CD14-positive monocyte (primary cell): ENCODE measurements at regions not wholly inside any gene's neighbourhood (a gene's known extent, or its start where the extent isn't known, plus 50 kb on each side); places are given as distances from the start of the nearest gene placed in this dataset.

ENCODE experiments used
- DNase-seq, 3 donors: peaks; one replicate each; pipeline ENCODE4 v3.0.0-alpha.2; 2011 to 2022
- H2AFZ ChIP-seq: 2 replicates; pipeline ENCODE4 v1.6.0; 2012; ENCODE audit warnings: mild to moderate bottlenecking, low read depth, low read length, inconsistent platforms; ENCODE audit not compliant: insufficient read depth, poor library complexity, severe bottlenecking
- H3K27ac ChIP-seq, 2 donors: 1 replicate in 1 of 2; 2 replicates in 1 of 2; pipeline ENCODE4 v1.5.1; 2012 to 2013; ENCODE audit warnings: low read length in 2 of 2, control low read depth in 1 of 2, inconsistent platforms in 1 of 2, low read depth in 1 of 2, mild to moderate bottlenecking in 1 of 2
- H3K27me3 ChIP-seq, 2 donors: one replicate each; pipeline versions ENCODE4 v1.6.0 to v1.6.1; 2011 to 2013; ENCODE audit warnings: low read length in 2 of 2; ENCODE audit not compliant: control insufficient read depth in 2 of 2, insufficient read depth in 2 of 2
- H3K36me3 ChIP-seq, 2 donors: replicated peaks in 1 of 2; 1 replicate in 1 of 2; 2 replicates in 1 of 2; pipeline versions ENCODE4 v1.5.1 to v1.6.1; 2012 to 2013; ENCODE audit warnings: low read length in 2 of 2, control low read depth in 1 of 2, inconsistent platforms in 1 of 2, mild to moderate bottlenecking in 1 of 2; ENCODE audit not compliant: insufficient read depth in 2 of 2, control insufficient read depth in 1 of 2
- H3K4me1 ChIP-seq, 2 donors: 1 replicate in 1 of 2; 2 replicates in 1 of 2; pipeline versions ENCODE4 v1.5.1 to v1.6.1; 2012 to 2013; ENCODE audit warnings: low read length in 2 of 2, control low read depth in 1 of 2, inconsistent platforms in 1 of 2, mild to moderate bottlenecking in 1 of 2, moderate library complexity in 1 of 2; ENCODE audit not compliant: insufficient read depth in 2 of 2, control insufficient read depth in 1 of 2
- H3K4me2 ChIP-seq: replicated peaks from 2 replicates; pipeline ENCODE3; 2012; ENCODE audit warnings: low read length, moderate library complexity, mild to moderate bottlenecking; ENCODE audit not compliant: poor library complexity, severe bottlenecking; ENCODE audit errors: extremely low read depth
- H3K4me3 ChIP-seq, 3 experiments: fragments of 200-600 bp in 1 of 3; sonication (generic) in 1 of 3; replicated peaks in 1 of 3; 1 replicate in 2 of 3; 2 replicates in 1 of 3; pipeline ENCODE4 v1.5.1; 2011 to 2013; ENCODE audit warnings: low read length in 3 of 3, mild to moderate bottlenecking in 3 of 3, control low read depth in 2 of 3, low read depth in 2 of 3, inconsistent platforms in 1 of 3, moderate library complexity in 1 of 3
- H3K79me2 ChIP-seq: 2 replicates; pipeline ENCODE4 v1.6.0; 2012; ENCODE audit warnings: mild to moderate bottlenecking, control low read depth, inconsistent platforms, low read length, moderate library complexity; ENCODE audit not compliant: insufficient read depth
- H3K9ac ChIP-seq: 2 replicates; pipeline ENCODE4 v1.6.0; 2017; ENCODE audit warnings: low read length, mild to moderate bottlenecking; ENCODE audit not compliant: insufficient read depth, poor library complexity, severe bottlenecking
- H3K9me3 ChIP-seq, 2 donors: replicated peaks in 1 of 2; 1 replicate in 1 of 2; 2 replicates in 1 of 2; pipeline versions ENCODE4 v1.5.1 to v1.6.1; 2012 to 2013; ENCODE audit warnings: low read length in 2 of 2, control low read depth in 1 of 2; ENCODE audit not compliant: control insufficient read depth in 1 of 2, insufficient read depth in 1 of 2
- H4K20me1 ChIP-seq: 2 replicates; pipeline ENCODE4 v1.6.0; 2012; ENCODE audit warnings: mild to moderate bottlenecking, low read length, control low read depth, moderate library complexity; ENCODE audit not compliant: insufficient read depth
- H3K27ac Mint-ChIP-seq, 7 donors: one replicate each; pipeline ENCODE4 v1.8.0; 2020; ENCODE audit warnings: mild to moderate bottlenecking in 7 of 7, mixed read lengths in 7 of 7, moderate library complexity in 6 of 7, inconsistent platforms in 2 of 7
- H3K27me3 Mint-ChIP-seq, 3 donors: one replicate each; pipeline ENCODE4 v1.8.0; 2021 to 2022; ENCODE audit warnings: low read depth in 3 of 3, mild to moderate bottlenecking in 3 of 3, mixed read lengths in 3 of 3, moderate library complexity in 3 of 3, inconsistent platforms in 1 of 3
- H3K36me3 Mint-ChIP-seq, 2 donors: one replicate each; pipeline ENCODE4 v1.8.0; 2020; ENCODE audit warnings: mixed read lengths in 2 of 2, inconsistent platforms in 1 of 2, mild to moderate bottlenecking in 1 of 2
- H3K4me1 Mint-ChIP-seq: one replicate; pipeline ENCODE4 v1.8.0; 2020; ENCODE audit warnings: mild to moderate bottlenecking, mixed read lengths
- H3K4me3 Mint-ChIP-seq, 2 donors: one replicate each; pipeline ENCODE4 v1.8.0; 2020; ENCODE audit warnings: mild to moderate bottlenecking in 2 of 2, mixed read lengths in 2 of 2, moderate library complexity in 1 of 2
- H3K9me3 Mint-ChIP-seq, 7 donors: one replicate each; pipeline ENCODE4 v1.8.0; 2020 to 2022; ENCODE audit warnings: mixed read lengths in 7 of 7, mild to moderate bottlenecking in 6 of 7, moderate library complexity in 6 of 7, inconsistent platforms in 2 of 7
- WGBS: methylation state at CpG from one replicate; pipeline ENCODE4 v1.1.5; 2013; ENCODE audit warnings: missing lambda C conversion rate; ENCODE audit not compliant: insufficient coverage; 5-methylcytosine and 5-hydroxymethylcytosine counted together
- intact Hi-C, 2 donors: fragments of 100-400 bp; cut with micrococcal nuclease; formaldehyde crosslinking; loops; one replicate each; pipeline versions ENCODE4 v1.15.0 to v1.15.1; 2023
- TF ChIP-seq, protein P1 (sequence below): fragments of 200-600 bp; IDR thresholded peaks from one replicate; pipeline ENCODE4 v1.8.0; 2022; ENCODE audit warnings: antibody characterized with exemption, mild to moderate bottlenecking

DNA sequence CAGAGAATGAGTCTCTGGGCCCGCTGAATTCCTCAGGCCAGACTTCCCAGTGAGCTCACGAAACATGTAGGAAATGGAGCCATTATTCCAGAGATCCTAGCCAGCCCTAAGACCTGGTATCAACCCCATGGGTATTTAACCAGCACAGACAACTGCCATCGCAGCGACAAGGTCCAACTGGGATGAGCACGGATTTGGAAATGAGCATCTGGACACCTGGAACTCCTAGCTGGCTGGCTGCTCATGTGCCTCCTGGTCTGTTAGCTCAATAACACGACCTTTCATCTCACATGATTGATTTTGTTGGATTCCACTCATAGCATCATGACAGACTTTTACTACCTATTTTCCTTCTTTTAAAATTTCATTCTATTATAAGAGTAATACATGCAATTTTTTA lies 51.0 kb downstream of the POU3F3 start:
- Mint-ChIP-seq H3K27ac (no peak overlapping the region), H3K36me3 (no peaks in the 10 kb centered on the region), H3K4me3 (no peak overlapping the region), H3K27me3 (peaks cover 8 to 12% (median 12%) of the 10 kb centered on the region in 3 donors), H3K4me1 (no peaks in the 10 kb centered on the region), H3K9me3 (peaks cover 0 to 5% (median 0%) of the 10 kb centered on the region in 7 donors)
- Histone ChIP-seq H2AFZ (no peak overlapping the region), H3K9me3 (no peaks in the 10 kb centered on the region), H3K27ac (no peak overlapping the region), H3K9ac (no peak overlapping the region), H3K79me2 (no peaks in the 10 kb centered on the region), H3K4me1 (no peaks in the 10 kb centered on the region), H3K27me3 (no peaks in the 10 kb centered on the region), H4K20me1 (no peaks in the 10 kb centered on the region), H3K4me2 (no peak overlapping the region), H3K4me3 (no peak overlapping the region), H3K36me3 (no peaks in the 10 kb centered on the region)
- TF ChIP-seq, protein P1, sequence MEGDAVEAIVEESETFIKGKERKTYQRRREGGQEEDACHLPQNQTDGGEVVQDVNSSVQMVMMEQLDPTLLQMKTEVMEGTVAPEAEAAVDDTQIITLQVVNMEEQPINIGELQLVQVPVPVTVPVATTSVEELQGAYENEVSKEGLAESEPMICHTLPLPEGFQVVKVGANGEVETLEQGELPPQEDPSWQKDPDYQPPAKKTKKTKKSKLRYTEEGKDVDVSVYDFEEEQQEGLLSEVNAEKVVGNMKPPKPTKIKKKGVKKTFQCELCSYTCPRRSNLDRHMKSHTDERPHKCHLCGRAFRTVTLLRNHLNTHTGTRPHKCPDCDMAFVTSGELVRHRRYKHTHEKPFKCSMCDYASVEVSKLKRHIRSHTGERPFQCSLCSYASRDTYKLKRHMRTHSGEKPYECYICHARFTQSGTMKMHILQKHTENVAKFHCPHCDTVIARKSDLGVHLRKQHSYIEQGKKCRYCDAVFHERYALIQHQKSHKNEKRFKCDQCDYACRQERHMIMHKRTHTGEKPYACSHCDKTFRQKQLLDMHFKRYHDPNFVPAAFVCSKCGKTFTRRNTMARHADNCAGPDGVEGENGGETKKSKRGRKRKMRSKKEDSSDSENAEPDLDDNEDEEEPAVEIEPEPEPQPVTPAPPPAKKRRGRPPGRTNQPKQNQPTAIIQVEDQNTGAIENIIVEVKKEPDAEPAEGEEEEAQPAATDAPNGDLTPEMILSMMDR: no peak
- 80% methylated on average over 4 of the region's 6 CpGs for WGBS
- DNase-seq: no peak
- intact Hi-C loops: no loop called here

DNA sequence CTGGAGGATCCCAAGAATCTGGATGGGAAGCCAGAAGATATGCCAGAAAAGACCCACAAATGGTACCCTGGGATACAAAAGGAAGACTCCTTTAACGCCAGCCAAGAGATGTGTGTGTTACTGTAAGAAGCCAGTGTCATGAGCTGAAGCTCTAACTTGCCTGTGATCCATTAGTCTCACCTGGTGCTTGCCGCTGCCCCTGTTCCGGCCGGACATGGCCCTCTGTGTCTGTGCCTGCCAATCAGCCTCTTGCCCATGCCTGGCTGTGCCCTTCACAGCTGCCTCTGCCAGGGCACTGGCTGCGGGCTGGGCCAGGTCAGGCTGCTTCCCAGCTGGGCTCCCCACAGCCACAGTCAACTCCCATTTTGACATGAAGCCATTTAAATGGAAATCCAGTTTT lies 55.4 kb downstream of the POU3F3 start:
- Mint-ChIP-seq H3K4me3 (no peak overlapping the region), H3K27me3 (peaks cover 5 to 14% (median 6%) of the 10 kb centered on the region in 3 donors), H3K4me1 (no peaks in the 10 kb centered on the region), H3K36me3 (no peaks in the 10 kb centered on the region), H3K9me3 (peaks cover 0 to 5% (median 0%) of the 10 kb centered on the region in 7 donors), H3K27ac (no peak overlapping the region)
- Histone ChIP-seq H3K36me3 (no peaks in the 10 kb centered on the region), H2AFZ (no peak overlapping the region), H3K4me2 (no peak overlapping the region), H3K4me1 (no peaks in the 10 kb centered on the region), H3K4me3 (no peak overlapping the region), H3K9ac (no peak overlapping the region), H4K20me1 (no peaks in the 10 kb centered on the region), H3K27me3 (no peaks in the 10 kb centered on the region), H3K79me2 (no peaks in the 10 kb centered on the region), H3K27ac (no peak overlapping the region), H3K9me3 (no peaks in the 10 kb centered on the region)
- DNase-seq: no peak
- intact Hi-C loops: no loop called here
- 90% methylated on average over 5 of the region's 5 CpGs for WGBS
- TF ChIP-seq, protein P1: no peak
